ENCODE measurements at regions not wholly inside any gene's neighbourhood (a gene's known extent, or its start where the extent isn't known, plus 50 kb on each side); places are given as distances from the start of the nearest gene placed in this dataset.

- no peak overlapping the region for H3K4me3 Mint-ChIP-seq
- H3K36me3 Mint-ChIP-seq (ENCODE audit: low read depth): peaks cover 5% of the 10 kb centered on the region
- H3K9me3 Mint-ChIP-seq: peaks cover 18% of the 10 kb centered on the region
- no peak overlapping the region for H3K27ac Mint-ChIP-seq
- TF ChIP-seq CTCF (IDR thresholded peaks at IDR 0.05): no peak
- no peaks in the 10 kb centered on the region for H3K27me3 Mint-ChIP-seq (ENCODE audit: low read depth, poor library complexity)
- peaks cover 32% of the 10 kb centered on the region for H3K4me1 Mint-ChIP-seq
- no peak for DNase-seq
These were observed 341.5 kb upstream of the ETAA1 start for GRCh38 chr2:67055387-67056304.

- no peak overlapping the region for H3K4me3 Mint-ChIP-seq
- H3K4me1 Mint-ChIP-seq: peaks cover 28% of the 10 kb centered on the region
- no peak for TF ChIP-seq CTCF (IDR thresholded peaks at IDR 0.05)
- peaks cover 21% of the 10 kb centered on the region for H3K9me3 Mint-ChIP-seq
- H3K27me3 Mint-ChIP-seq (ENCODE audit: low read depth, poor library complexity): no peaks in the 10 kb centered on the region
- no peak overlapping the region for H3K27ac Mint-ChIP-seq
- DNase-seq: no peak
- H3K36me3 Mint-ChIP-seq (ENCODE audit: low read depth): peaks cover 7% of the 10 kb centered on the region
These were observed 340.0 kb upstream of the ETAA1 start for GRCh38 chr2:67057123-67057522.

- no peak for DNase-seq
- Mint-ChIP-seq H3K27ac (no peak overlapping the region), H3K27me3 (ENCODE audit: low read depth, poor library complexity) (no peaks in the 10 kb centered on the region), H3K9me3 (peaks cover 21% of the 10 kb centered on the region), H3K36me3 (ENCODE audit: low read depth) (peaks cover 7% of the 10 kb centered on the region), H3K4me1 (peaks cover 28% of the 10 kb centered on the region), H3K4me3 (no peak overlapping the region)
- no peak for TF ChIP-seq CTCF (IDR thresholded peaks at IDR 0.05)
These were observed 339.0 kb upstream of the ETAA1 start for GRCh38 chr2:67057901-67058703.

GRCh38 chr2:67065046-67065445 lies 332.1 kb upstream of the ETAA1 start:
- peaks cover 7% of the 10 kb centered on the region for H3K36me3 Mint-ChIP-seq (ENCODE audit: low read depth)
- no peak overlapping the region for H3K4me3 Mint-ChIP-seq
- DNase-seq: no peak

GRCh38 chr2:67066782-67067181 lies 330.4 kb upstream of the ETAA1 start:
- Mint-ChIP-seq H3K27me3 (ENCODE audit: low read depth, poor library complexity) (peaks cover 18% of the 10 kb centered on the region), H3K36me3 (ENCODE audit: low read depth) (no peaks in the 10 kb centered on the region)

More at GRCh38 chr2:67065046-67065445, 332.1 kb upstream of the ETAA1 start:
- no peak for TF ChIP-seq CTCF (IDR thresholded peaks at IDR 0.05)
- H3K27ac Mint-ChIP-seq: no peak overlapping the region
- peaks cover 17% of the 10 kb centered on the region for H3K4me1 Mint-ChIP-seq
- H3K27me3 Mint-ChIP-seq (ENCODE audit: low read depth, poor library complexity): peaks cover 18% of the 10 kb centered on the region
- peaks cover 23% of the 10 kb centered on the region for H3K9me3 Mint-ChIP-seq

More at GRCh38 chr2:67066782-67067181, 330.4 kb upstream of the ETAA1 start:
- Mint-ChIP-seq H3K4me1 (peaks cover 17% of the 10 kb centered on the region), H3K27ac (no peak overlapping the region), H3K9me3 (peaks cover 16% of the 10 kb centered on the region), H3K4me3 (no peak overlapping the region)
- TF ChIP-seq CTCF (IDR thresholded peaks at IDR 0.05): no peak
- no peak for DNase-seq

All from nephron progenitor cell (in vitro differentiated cells).